Trophoblast cell (in vitro differentiated cells and primary cell): ENCODE measurements at regions not wholly inside any gene's neighbourhood (a gene's known extent, or its start where the extent isn't known, plus 50 kb on each side); places are given as distances from the start of the nearest gene placed in this dataset.

Source experiments
- DNase-seq, 2 donors: peaks; one replicate each; pipeline ENCODE4 v3.0.0-alpha.2; 2016
- H2AFZ ChIP-seq: 2 replicates; pipeline ENCODE4 v1.6.1; 2013; ENCODE audit warnings: low read length, moderate library complexity, mild to moderate bottlenecking; ENCODE audit not compliant: insufficient read depth, poor library complexity
- H2AK5ac ChIP-seq: 2 replicates; pipeline ENCODE4 v1.6.1; 2013; ENCODE audit warnings: mild to moderate bottlenecking, low read length
- H2BK120ac ChIP-seq: 2 replicates; pipeline ENCODE4 v1.6.1; 2013; ENCODE audit warnings: low read length, mild to moderate bottlenecking, moderate library complexity; ENCODE audit not compliant: insufficient read depth, poor library complexity
- H2BK12ac ChIP-seq: 2 replicates; pipeline ENCODE4 v1.6.1; 2013; ENCODE audit warnings: mild to moderate bottlenecking, low read length, moderate library complexity
- H2BK5ac ChIP-seq: 2 replicates; pipeline ENCODE4 v1.6.1; 2013; ENCODE audit warnings: low read length, low read depth, moderate library complexity, mild to moderate bottlenecking; ENCODE audit not compliant: poor library complexity
- H3K14ac ChIP-seq: 2 replicates; pipeline ENCODE4 v1.6.1; 2013; ENCODE audit warnings: mild to moderate bottlenecking, low read length
- H3K18ac ChIP-seq: 2 replicates; pipeline ENCODE4 v1.6.1; 2013; ENCODE audit warnings: mild to moderate bottlenecking, low read length
- H3K23ac ChIP-seq: 2 replicates; pipeline ENCODE4 v1.6.1; 2013; ENCODE audit warnings: low read length
- H3K27ac ChIP-seq: 2 replicates; pipeline ENCODE4 v1.5.1; 2013; ENCODE audit warnings: low read depth, mild to moderate bottlenecking, inconsistent platforms, low read length, moderate library complexity
- H3K27me3 ChIP-seq: 2 replicates; pipeline ENCODE4 v1.6.1; 2013; ENCODE audit warnings: inconsistent platforms, mild to moderate bottlenecking, low read length, moderate library complexity; ENCODE audit not compliant: insufficient read depth
- H3K36me3 ChIP-seq, 2 experiments: 1 replicate in 1 of 2; 2 replicates in 1 of 2; pipeline ENCODE4 v1.6.1; 2013; ENCODE audit warnings: low read length in 2 of 2, mild to moderate bottlenecking in 2 of 2, moderate library complexity in 1 of 2; ENCODE audit not compliant: insufficient read depth in 2 of 2, control insufficient read depth in 1 of 2
- H3K4ac ChIP-seq: 2 replicates; pipeline ENCODE4 v1.6.1; 2013; ENCODE audit warnings: low read depth, mild to moderate bottlenecking, low read length, moderate library complexity
- H3K4me1 ChIP-seq, 2 experiments: 1 replicate in 1 of 2; 2 replicates in 1 of 2; pipeline ENCODE4 v1.6.1; 2013; ENCODE audit warnings: low read length in 2 of 2, mild to moderate bottlenecking in 2 of 2, moderate library complexity in 1 of 2; ENCODE audit not compliant: insufficient read depth in 2 of 2, control insufficient read depth in 1 of 2
- H3K4me2 ChIP-seq: 2 replicates; pipeline ENCODE4 v1.6.1; 2013; ENCODE audit warnings: inconsistent platforms, mild to moderate bottlenecking, low read length, moderate library complexity
- H3K4me3 ChIP-seq: 2 replicates; pipeline ENCODE4 v1.5.1; 2013; ENCODE audit warnings: mild to moderate bottlenecking, low read depth, low read length, inconsistent platforms
- H3K79me1 ChIP-seq: one replicate; pipeline ENCODE4 v1.6.1; 2013; ENCODE audit warnings: low read length
- H3K79me2 ChIP-seq: 2 replicates; pipeline ENCODE4 v1.6.1; 2013; ENCODE audit warnings: low read length, mild to moderate bottlenecking; ENCODE audit not compliant: control insufficient read depth, insufficient read depth, poor library complexity
- H3K9ac ChIP-seq: 2 replicates; pipeline ENCODE4 v1.6.1; 2013; ENCODE audit warnings: mild to moderate bottlenecking, low read length
- H3K9me3 ChIP-seq: 2 replicates; pipeline ENCODE4 v1.6.1; 2013; ENCODE audit warnings: low read depth, mild to moderate bottlenecking, control low read depth, inconsistent platforms, low read length; ENCODE audit not compliant: insufficient read depth
- H4K12ac ChIP-seq: 2 replicates; pipeline ENCODE4 v1.6.1; 2013; ENCODE audit warnings: low read depth, mild to moderate bottlenecking, low read length, moderate library complexity
- H4K8ac ChIP-seq: 2 replicates; pipeline ENCODE4 v1.6.1; 2013; ENCODE audit warnings: low read depth, mild to moderate bottlenecking, low read length, moderate library complexity
- H4K91ac ChIP-seq: one replicate; pipeline ENCODE4 v1.6.1; 2013; ENCODE audit warnings: low read depth, mild to moderate bottlenecking, low read length, moderate library complexity
- WGBS: extraction: QIAGEN DNeasy Blood & Tissue Kit; methylation state at CpG from one replicate; pipeline ENCODE4 v1.1.7; 2013; ENCODE audit warnings: missing lambda C conversion rate; ENCODE audit not compliant: insufficient read length, insufficient coverage; ENCODE audit errors: extremely low coverage; 5-methylcytosine and 5-hydroxymethylcytosine counted together

- Histone ChIP-seq H3K27ac (no peak overlapping the region), H3K9me3 (peaks cover 2% of the 10 kb centered on the region), H2BK5ac (no peak overlapping the region), H2BK120ac (no peak overlapping the region), H3K9ac (no peak overlapping the region), H4K8ac (no peak overlapping the region), H3K4me3 (no peak overlapping the region), H3K18ac (no peak overlapping the region), H3K27me3 (no peaks in the 10 kb centered on the region), H3K79me2 (no peaks in the 10 kb centered on the region), H3K23ac (no peak overlapping the region), H3K14ac (no peak overlapping the region), H3K4me1 (peaks cover 0 to 8% of the 10 kb centered on the region in 2 experiments), H3K4me2 (no peak overlapping the region), H2AFZ (no peak overlapping the region), H4K91ac (no peak overlapping the region), H2AK5ac (no peak overlapping the region), H3K4ac (no peak overlapping the region), H3K36me3 (no peaks in the 10 kb centered on the region), H2BK12ac (no peak overlapping the region), H3K79me1 (peaks cover 9% of the 10 kb centered on the region), H4K12ac (no peak overlapping the region)
- no peak for DNase-seq
- no CpG with 5 or more reads among the region's 10 CpGs for WGBS
Measured at GRCh38 chr9:2285416-2286332, 270.5 kb downstream of the SMARCA2 start.

GRCh38 chr9:2286333-2286705, 271.2 kb downstream of the SMARCA2 start:
- no peak overlapping the region for H3K9ac ChIP-seq
- H4K91ac ChIP-seq = no peak overlapping the region
- H3K79me2 ChIP-seq = no peaks in the 10 kb centered on the region
- no peak overlapping the region for H3K4me2 ChIP-seq
- H3K4me1 ChIP-seq = peaks cover 0 to 5% of the 10 kb centered on the region in 2 experiments
- H3K27me3 ChIP-seq = no peaks in the 10 kb centered on the region
- H3K18ac ChIP-seq = no peak overlapping the region
- no peak overlapping the region for H4K12ac ChIP-seq
- no peak overlapping the region for H2BK12ac ChIP-seq
- H3K4me3 ChIP-seq = no peak overlapping the region
- no peak overlapping the region for H2BK120ac ChIP-seq
- H4K8ac ChIP-seq = no peak overlapping the region
- no peak overlapping the region for H2AFZ ChIP-seq
- no peak overlapping the region for H3K4ac ChIP-seq
- no peak overlapping the region for H2BK5ac ChIP-seq
- H3K79me1 ChIP-seq = peaks cover 7% of the 10 kb centered on the region
- no CpG with 5 or more reads among the region's 1 CpG for WGBS
- H3K27ac ChIP-seq = no peak overlapping the region
- H3K36me3 ChIP-seq = no peaks in the 10 kb centered on the region
- no peak overlapping the region for H3K14ac ChIP-seq
- no peak for DNase-seq
- H3K9me3 ChIP-seq = peaks cover 2% of the 10 kb centered on the region
- no peak overlapping the region for H2AK5ac ChIP-seq
- H3K23ac ChIP-seq = no peak overlapping the region

DNA sequence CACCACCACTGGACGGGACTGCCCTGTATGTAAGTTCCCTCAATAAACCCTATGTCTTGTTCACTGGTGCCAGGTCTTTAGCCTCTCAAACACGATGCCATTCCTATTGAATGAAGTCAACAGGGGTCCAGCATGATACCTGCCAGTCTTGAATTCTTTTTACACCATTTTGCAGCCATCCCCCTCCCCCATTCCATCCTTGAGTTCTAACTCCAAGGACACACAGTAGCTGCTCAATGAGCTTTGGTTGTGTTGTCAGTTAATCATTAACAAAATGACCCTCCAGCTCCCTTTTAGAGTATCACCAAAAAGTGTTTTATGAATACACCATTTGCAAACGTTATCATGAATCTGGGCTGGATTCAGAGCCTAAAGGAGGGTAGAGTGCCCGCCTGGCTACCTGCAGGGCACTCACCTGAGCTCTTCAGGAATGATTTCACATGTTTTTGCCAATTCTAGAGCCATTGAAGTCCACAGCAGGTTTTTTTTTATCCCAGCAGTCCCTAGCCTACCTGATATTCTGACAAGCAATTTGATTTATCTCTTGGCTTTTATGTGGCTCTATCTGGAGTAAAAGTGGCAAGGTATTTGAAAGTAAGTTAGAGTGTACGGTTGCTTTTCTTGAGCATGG, 271.8 kb downstream of the SMARCA2 start:
- peaks cover 6% of the 10 kb centered on the region for H3K79me1 ChIP-seq
- peaks cover 2% of the 10 kb centered on the region for H3K9me3 ChIP-seq
- H3K14ac ChIP-seq = no peak overlapping the region
- no peak overlapping the region for H3K23ac ChIP-seq
- no peak overlapping the region for H2BK5ac ChIP-seq
- no peak overlapping the region for H2AFZ ChIP-seq
- no peak overlapping the region for H3K4me2 ChIP-seq
- H2BK12ac ChIP-seq = no peak overlapping the region
- H3K18ac ChIP-seq = no peak overlapping the region
- no peaks in the 10 kb centered on the region for H3K36me3 ChIP-seq
- H3K4me3 ChIP-seq = no peak overlapping the region
- H3K9ac ChIP-seq = no peak overlapping the region
- no peaks in the 10 kb centered on the region for H3K79me2 ChIP-seq
- H3K27me3 ChIP-seq = no peaks in the 10 kb centered on the region
- whole genome bisulfite sequencing = no CpG with 5 or more reads among the region's 5 CpGs
- peak; percentile 12 to 53 for DNase-seq
- H3K27ac ChIP-seq = no peak overlapping the region
- no peak overlapping the region for H4K91ac ChIP-seq
- no peak overlapping the region for H2BK120ac ChIP-seq
- no peak overlapping the region for H4K12ac ChIP-seq
- H3K4ac ChIP-seq = no peak overlapping the region
- H2AK5ac ChIP-seq = no peak overlapping the region
- H3K4me1 ChIP-seq = peaks cover 2 to 5% of the 10 kb centered on the region in 2 experiments
- no peak overlapping the region for H4K8ac ChIP-seq

DNA sequence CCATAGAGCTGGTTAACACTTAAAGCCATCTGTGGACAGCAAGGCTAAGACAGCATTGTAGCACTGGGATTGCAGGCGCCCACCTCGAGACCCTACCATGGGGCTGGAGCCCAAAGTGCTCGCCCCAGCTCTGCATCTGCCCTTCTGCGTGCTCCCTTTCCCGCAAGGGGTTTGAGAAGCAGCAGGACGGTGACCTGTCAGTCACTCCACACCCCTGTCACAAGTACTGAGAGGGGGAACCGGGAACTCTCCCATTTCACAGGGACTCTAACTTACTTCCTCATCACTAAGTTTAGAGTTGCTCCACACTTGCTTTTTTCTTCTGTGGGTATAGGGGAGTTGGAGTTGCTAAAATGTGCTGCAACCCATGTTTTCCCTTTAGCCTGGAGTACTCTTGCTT, 273.2 kb downstream of the SMARCA2 start:
- H3K23ac ChIP-seq = no peak overlapping the region
- H4K8ac ChIP-seq = no peak overlapping the region
- H3K9me3 ChIP-seq = peaks cover 2% of the 10 kb centered on the region
- no CpG with 5 or more reads among the region's 7 CpGs for WGBS
- H4K91ac ChIP-seq = no peak overlapping the region
- H3K4me2 ChIP-seq = no peak overlapping the region
- H2AFZ ChIP-seq = no peak overlapping the region
- no peak overlapping the region for H3K18ac ChIP-seq
- H3K27ac ChIP-seq = no peak overlapping the region
- H3K9ac ChIP-seq = no peak overlapping the region
- no peak overlapping the region for H3K4me3 ChIP-seq
- peaks cover 2% of the 10 kb centered on the region for H3K79me2 ChIP-seq
- no peaks in the 10 kb centered on the region for H3K27me3 ChIP-seq
- no peak for DNase-seq
- H3K4me1 ChIP-seq = peaks cover 4 to 16% of the 10 kb centered on the region in 2 experiments
- H3K36me3 ChIP-seq = no peaks in the 10 kb centered on the region
- H2BK120ac ChIP-seq = no peak overlapping the region
- H2BK5ac ChIP-seq = no peak overlapping the region
- peaks cover 9% of the 10 kb centered on the region for H3K79me1 ChIP-seq
- H3K14ac ChIP-seq = no peak overlapping the region
- H3K4ac ChIP-seq = no peak overlapping the region
- H4K12ac ChIP-seq = no peak overlapping the region
- H2AK5ac ChIP-seq = no peak overlapping the region
- no peak overlapping the region for H2BK12ac ChIP-seq
